ENCODE measurements at regions not wholly inside any gene's neighbourhood (a gene's known extent, or its start where the extent isn't known, plus 50 kb on each side); places are given as distances from the start of the nearest gene placed in this dataset.

GRCh38 chr9:116061546-116062205 is 91.9 kb upstream of the PAPPA start:
- H3K36me3 Mint-ChIP-seq = no peaks in the 10 kb centered on the region
- ChIA-PET POLR2A (no interaction called here), CTCF (no interaction called here)
- Histone ChIP-seq H3K36me3 (ENCODE audit: control insufficient read depth in 2 of 2, extremely low read depth in 1 of 2, insufficient read depth in 1 of 2, low read length in 1 of 2) (no peaks in the 10 kb centered on the region), H3K27me3 (replicated peaks in 1 of 2; ENCODE audit: control insufficient read depth in 2 of 2, extremely low read depth in 1 of 2, insufficient read depth in 2 of 2, low read length in 1 of 2) (no peaks in the 10 kb centered on the region), H3K4me3 (ENCODE audit: control insufficient read depth in 1 of 2, extremely low read depth in 1 of 2, low read length in 1 of 2) (no peak overlapping the region), H3K4me1 (ENCODE audit: control insufficient read depth in 1 of 2, extremely low read depth in 1 of 2, insufficient read depth in 2 of 2, low read length in 2 of 2) (no peaks in the 10 kb centered on the region), H3K27ac (ENCODE audit: low read length) (no peak overlapping the region), H3K9me3 (no peaks in the 10 kb centered on the region)
- no peak overlapping the region for H3K27ac Mint-ChIP-seq
- no peak overlapping the region for H3K4me3 Mint-ChIP-seq
- H3K9me3 Mint-ChIP-seq = peaks cover 2 to 7% (median 5%) of the 10 kb centered on the region in 3 donors
- H3K27me3 Mint-ChIP-seq = no peaks in the 10 kb centered on the region
- DNase-seq (no peak), ATAC-seq (replicated peaks in 1 of 4) (no peak)
- no CpG with 5 or more reads among the region's 2 CpGs for WGBS (ENCODE audit: insufficient coverage)
- no peaks in the 10 kb centered on the region for H3K4me1 Mint-ChIP-seq

- DNase-seq (no peak), ATAC-seq (replicated peaks in 1 of 4) (no peak)
- WGBS (ENCODE audit: insufficient coverage) = no CpG with 5 or more reads among the region's 2 CpGs
- H3K27me3 ChIP-seq (replicated peaks in 1 of 2; ENCODE audit: control insufficient read depth in 2 of 2, extremely low read depth in 1 of 2, insufficient read depth in 2 of 2, low read length in 1 of 2) = no peaks in the 10 kb centered on the region
- H3K9me3 Mint-ChIP-seq = peaks cover 2 to 7% (median 5%) of the 10 kb centered on the region in 3 donors
- H3K36me3 ChIP-seq (ENCODE audit: control insufficient read depth in 2 of 2, extremely low read depth in 1 of 2, insufficient read depth in 1 of 2, low read length in 1 of 2) = no peaks in the 10 kb centered on the region
- H3K9me3 ChIP-seq = no peaks in the 10 kb centered on the region
- no peaks in the 10 kb centered on the region for H3K36me3 Mint-ChIP-seq
- ChIA-PET POLR2A (no interaction called here), CTCF (no interaction called here)
- H3K27ac ChIP-seq (ENCODE audit: low read length) = no peak overlapping the region
- no peak overlapping the region for H3K4me3 ChIP-seq (ENCODE audit: control insufficient read depth in 1 of 2, extremely low read depth in 1 of 2, low read length in 1 of 2)
- H3K4me1 ChIP-seq (ENCODE audit: control insufficient read depth in 1 of 2, extremely low read depth in 1 of 2, insufficient read depth in 2 of 2, low read length in 2 of 2) = no peaks in the 10 kb centered on the region
- H3K4me1 Mint-ChIP-seq = no peaks in the 10 kb centered on the region
- no peak overlapping the region for H3K4me3 Mint-ChIP-seq
- H3K27me3 Mint-ChIP-seq = no peaks in the 10 kb centered on the region
- H3K27ac Mint-ChIP-seq = no peak overlapping the region
Measured at GRCh38 chr9:116062206-116062550, 91.4 kb upstream of the PAPPA start.

- ATAC-seq (replicated peaks in 1 of 4) (no peak), DNase-seq (no peak)
- Histone ChIP-seq H3K27ac (ENCODE audit: low read length) (no peak overlapping the region), H3K36me3 (ENCODE audit: control insufficient read depth in 2 of 2, extremely low read depth in 1 of 2, insufficient read depth in 1 of 2, low read length in 1 of 2) (no peaks in the 10 kb centered on the region), H3K9me3 (no peaks in the 10 kb centered on the region), H3K4me1 (ENCODE audit: control insufficient read depth in 1 of 2, extremely low read depth in 1 of 2, insufficient read depth in 2 of 2, low read length in 2 of 2) (no peaks in the 10 kb centered on the region), H3K27me3 (replicated peaks in 1 of 2; ENCODE audit: control insufficient read depth in 2 of 2, extremely low read depth in 1 of 2, insufficient read depth in 2 of 2, low read length in 1 of 2) (no peaks in the 10 kb centered on the region), H3K4me3 (ENCODE audit: control insufficient read depth in 1 of 2, extremely low read depth in 1 of 2, low read length in 1 of 2) (no peak overlapping the region)
- ChIA-PET CTCF (no interaction called here), POLR2A (no interaction called here)
- no peaks in the 10 kb centered on the region for H3K4me1 Mint-ChIP-seq
- no peaks in the 10 kb centered on the region for H3K27me3 Mint-ChIP-seq
- H3K4me3 Mint-ChIP-seq = no peak overlapping the region
- H3K27ac Mint-ChIP-seq = no peak overlapping the region
- no CpG with 5 or more reads among the region's 3 CpGs for WGBS (ENCODE audit: insufficient coverage)
- no peaks in the 10 kb centered on the region for H3K36me3 Mint-ChIP-seq
- peaks cover 0 to 7% (median 0%) of the 10 kb centered on the region in 3 donors for H3K9me3 Mint-ChIP-seq
Measured at GRCh38 chr9:116064970-116065369, 88.6 kb upstream of the PAPPA start.

GRCh38 chr9:116066221-116066620 is 87.4 kb upstream of the PAPPA start:
- ATAC-seq (replicated peaks in 1 of 4) (no peak), DNase-seq (no peak)

GRCh38 chr9:116067566-116067965 is 86.0 kb upstream of the PAPPA start:
- H3K27ac Mint-ChIP-seq = no peak overlapping the region
- ATAC-seq (replicated peaks in 1 of 4) = no peak
- CTCF ChIA-PET = no interaction called here

More at GRCh38 chr9:116066221-116066620, 87.4 kb upstream of the PAPPA start:
- Mint-ChIP-seq H3K27ac (no peak overlapping the region), H3K4me1 (no peaks in the 10 kb centered on the region), H3K36me3 (no peaks in the 10 kb centered on the region), H3K27me3 (no peaks in the 10 kb centered on the region), H3K4me3 (no peak overlapping the region), H3K9me3 (peaks cover 0 to 2% (median 0%) of the 10 kb centered on the region in 3 donors)
- no peak overlapping the region for H3K27ac ChIP-seq (ENCODE audit: low read length)
- no peaks in the 10 kb centered on the region for H3K9me3 ChIP-seq
- no peaks in the 10 kb centered on the region for H3K27me3 ChIP-seq (replicated peaks in 1 of 2; ENCODE audit: control insufficient read depth in 2 of 2, extremely low read depth in 1 of 2, insufficient read depth in 2 of 2, low read length in 1 of 2)
- H3K36me3 ChIP-seq (ENCODE audit: control insufficient read depth in 2 of 2, extremely low read depth in 1 of 2, insufficient read depth in 1 of 2, low read length in 1 of 2) = no peaks in the 10 kb centered on the region
- POLR2A ChIA-PET = no interaction called here
- CTCF ChIA-PET = no interaction called here
- no peak overlapping the region for H3K4me3 ChIP-seq (ENCODE audit: control insufficient read depth in 1 of 2, extremely low read depth in 1 of 2, low read length in 1 of 2)
- no peaks in the 10 kb centered on the region for H3K4me1 ChIP-seq (ENCODE audit: control insufficient read depth in 1 of 2, extremely low read depth in 1 of 2, insufficient read depth in 2 of 2, low read length in 2 of 2)
- no CpG with 5 or more reads among the region's 3 CpGs for WGBS (ENCODE audit: insufficient coverage)

GRCh38 chr9:116070256-116070914 is 83.2 kb upstream of the PAPPA start:
- Mint-ChIP-seq H3K4me3 (no peak overlapping the region), H3K9me3 (peaks cover 0 to 7% (median 2%) of the 10 kb centered on the region in 3 donors), H3K36me3 (no peaks in the 10 kb centered on the region), H3K27me3 (no peaks in the 10 kb centered on the region), H3K27ac (no peak overlapping the region), H3K4me1 (no peaks in the 10 kb centered on the region)
- Histone ChIP-seq H3K4me1 (ENCODE audit: control insufficient read depth in 1 of 2, extremely low read depth in 1 of 2, insufficient read depth in 2 of 2, low read length in 2 of 2) (no peaks in the 10 kb centered on the region), H3K27me3 (replicated peaks in 1 of 2; ENCODE audit: control insufficient read depth in 2 of 2, extremely low read depth in 1 of 2, insufficient read depth in 2 of 2, low read length in 1 of 2) (no peaks in the 10 kb centered on the region), H3K27ac (ENCODE audit: low read length) (no peak overlapping the region), H3K9me3 (no peaks in the 10 kb centered on the region), H3K36me3 (ENCODE audit: control insufficient read depth in 2 of 2, extremely low read depth in 1 of 2, insufficient read depth in 1 of 2, low read length in 1 of 2) (no peaks in the 10 kb centered on the region), H3K4me3 (ENCODE audit: control insufficient read depth in 1 of 2, extremely low read depth in 1 of 2, low read length in 1 of 2) (no peak overlapping the region)
- DNase-seq (no peak), ATAC-seq (replicated peaks in 1 of 4) (no peak)
- POLR2A ChIA-PET = interaction anchor here in 1 of 2 donors (0.6 kb wide), 1 partner anchor 13 kb away, joined by 4 read pairs; no protein-coding TSS in a partner anchor
- no CpG with 5 or more reads among the region's 4 CpGs for WGBS (ENCODE audit: insufficient coverage)
- CTCF ChIA-PET = no interaction called here

More at GRCh38 chr9:116067566-116067965, 86.0 kb upstream of the PAPPA start:
- H3K4me3 Mint-ChIP-seq = no peak overlapping the region
- Histone ChIP-seq H3K27me3 (replicated peaks in 1 of 2; ENCODE audit: control insufficient read depth in 2 of 2, extremely low read depth in 1 of 2, insufficient read depth in 2 of 2, low read length in 1 of 2) (no peaks in the 10 kb centered on the region), H3K36me3 (ENCODE audit: control insufficient read depth in 2 of 2, extremely low read depth in 1 of 2, insufficient read depth in 1 of 2, low read length in 1 of 2) (no peaks in the 10 kb centered on the region), H3K4me3 (ENCODE audit: control insufficient read depth in 1 of 2, extremely low read depth in 1 of 2, low read length in 1 of 2) (no peak overlapping the region), H3K27ac (ENCODE audit: low read length) (no peak overlapping the region), H3K9me3 (no peaks in the 10 kb centered on the region), H3K4me1 (ENCODE audit: control insufficient read depth in 1 of 2, extremely low read depth in 1 of 2, insufficient read depth in 2 of 2, low read length in 2 of 2) (no peaks in the 10 kb centered on the region)
- no peaks in the 10 kb centered on the region for H3K36me3 Mint-ChIP-seq
- POLR2A ChIA-PET = no interaction called here
- DNase-seq = no peak
- peaks cover 0 to 7% (median 2%) of the 10 kb centered on the region in 3 donors for H3K9me3 Mint-ChIP-seq
- H3K4me1 Mint-ChIP-seq = no peaks in the 10 kb centered on the region
- H3K27me3 Mint-ChIP-seq = no peaks in the 10 kb centered on the region
- WGBS (ENCODE audit: insufficient coverage) = no CpG with 5 or more reads among the region's 3 CpGs

Measured in T-cell (primary cell).